K562 (cell line): ENCODE measurements at regions not wholly inside any gene's neighbourhood (a gene's known extent, or its start where the extent isn't known, plus 50 kb on each side); places are given as distances from the start of the nearest gene placed in this dataset.

Experiments used
- ARHGAP35 ChIP-seq: fragments of 450-650 bp; IDR thresholded peaks from 2 replicates; pipeline ENCODE4 v1.6.1; 2018; ENCODE audit not compliant: partially characterized antibody
- ARID1B ChIP-seq: fragments of 450-650 bp; IDR thresholded peaks from 2 replicates; pipeline ENCODE4 v1.6.1; 2016; ENCODE audit warnings: antibody characterized with exemption, mild to moderate bottlenecking, inconsistent platforms
- CBFA2T3 ChIP-seq: fragments of 450-650 bp; IDR thresholded peaks from 2 replicates; pipeline ENCODE4 v1.6.1; 2017
- CTBP1 ChIP-seq: fragments of 450-650 bp; IDR thresholded peaks from 2 replicates; pipeline ENCODE4 v1.6.1; 2016; ENCODE audit warnings: borderline replicate concordance
- ESRRA ChIP-seq: fragments of 450-650 bp; IDR thresholded peaks from 2 replicates; pipeline ENCODE4 v1.6.1; 2014; ENCODE audit warnings: low read depth, mild to moderate bottlenecking, moderate library complexity, borderline replicate concordance
- ETV1 ChIP-seq: fragments of 450-650 bp; conservative IDR thresholded peaks from 2 replicates; pipeline ENCODE4 v1.6.1; 2016; ENCODE audit warnings: missing genetic modification characterization, control low read depth, low read depth, missing compliant biosample characterization
- KLF16 ChIP-seq: IDR thresholded peaks from 2 replicates; pipeline ENCODE4 v1.6.1; 2016; ENCODE audit warnings: antibody characterized with exemption
- NFXL1 ChIP-seq: fragments of 450-650 bp; formaldehyde crosslinking; IDR thresholded peaks from 2 replicates; pipeline ENCODE4 v1.4.0; 2021; ENCODE audit warnings: mild to moderate bottlenecking
- PHB ChIP-seq: fragments of 250-450 bp; sonication (Bioruptor Pico); IDR thresholded peaks from 2 replicates; pipeline ENCODE4 v1.5.0; 2021
- RBM34 ChIP-seq: fragments of 200-400 bp; formaldehyde crosslinking; IDR thresholded peaks from 2 replicates; pipeline ENCODE4 v1.6.1; 2018; ENCODE audit warnings: low read length, borderline replicate concordance; ENCODE audit not compliant: insufficient read depth
- TAL1 ChIP-seq: fragments of 450-650 bp; IDR thresholded peaks from 2 replicates; pipeline ENCODE4 v1.6.1; 2016; ENCODE audit warnings: mild to moderate bottlenecking
- TCF3 ChIP-seq: sonication (generic); formaldehyde crosslinking; IDR thresholded peaks from 2 replicates; pipeline ENCODE4 v1.4.0; 2020; ENCODE audit warnings: mild to moderate bottlenecking, missing genetic modification reagents
- TEAD4 ChIP-seq, 2 experiments: sonication (generic) in 1 of 2; formaldehyde crosslinking in 1 of 2; IDR thresholded peaks; 2 replicates each; pipeline versions ENCODE4 v1.6.1 to v1.8.0; 2012 to 2022; ENCODE audit warnings: borderline replicate concordance in 1 of 2, inconsistent platforms in 1 of 2, low read length in 1 of 2, mild to moderate bottlenecking in 1 of 2, missing genetic modification reagents in 1 of 2
- ZNF24 ChIP-seq: fragments of 450-650 bp; IDR thresholded peaks from 2 replicates; pipeline ENCODE4 v1.6.1; 2016
- ZNF75A ChIP-seq: fragments of 450-650 bp; formaldehyde crosslinking; IDR thresholded peaks from 2 replicates; pipeline ENCODE4 v1.4.0; 2020; ENCODE audit warnings: mild to moderate bottlenecking
- ZNF778 ChIP-seq: fragments of 450-650 bp; formaldehyde crosslinking; IDR thresholded peaks from 2 replicates; pipeline ENCODE4 v1.4.0; 2020; ENCODE audit warnings: mild to moderate bottlenecking, moderate library complexity
- TF ChIP-seq, protein P1 (sequence below): fragments of 250-450 bp; sonication (Bioruptor Pico); IDR thresholded peaks from 2 replicates; pipeline ENCODE4 v1.5.0; 2020; ENCODE audit warnings: mild to moderate bottlenecking
- TF ChIP-seq, protein P2 (sequence below): fragments of 250-450 bp; sonication (Bioruptor Pico); IDR thresholded peaks from 2 replicates; pipeline ENCODE4 v1.9.0; 2021; ENCODE audit warnings: mild to moderate bottlenecking, inconsistent platforms

DNA sequence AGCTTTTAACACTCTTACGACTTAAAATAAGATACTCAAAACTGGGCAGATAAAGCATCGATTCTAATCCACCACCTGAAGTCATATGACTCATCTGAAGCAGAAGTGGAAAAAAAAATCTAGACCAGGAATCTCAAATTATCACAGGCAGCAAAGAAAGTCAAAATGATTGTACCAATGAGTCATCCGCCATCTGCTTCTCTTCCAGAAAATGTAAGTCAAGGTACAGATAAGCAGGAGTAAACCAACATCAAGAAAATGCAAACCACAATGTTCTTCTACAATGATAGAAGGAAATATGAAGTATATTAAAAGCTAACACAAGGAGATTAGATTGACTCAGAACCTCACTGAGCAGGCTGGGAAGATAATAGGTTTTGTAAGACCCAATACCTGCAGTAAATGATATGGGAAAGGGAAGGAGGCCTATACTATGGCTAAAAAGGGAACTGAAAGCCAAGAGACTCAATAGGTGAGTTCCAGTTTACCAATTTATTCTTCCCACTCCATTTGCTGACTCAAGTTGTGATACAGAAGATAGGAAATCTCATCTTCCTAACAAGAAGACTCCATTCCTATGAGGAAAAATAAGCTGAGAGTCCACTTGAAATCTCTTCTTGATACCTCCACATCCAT, 88.4 kb upstream of the TET2 start (continued):
- no peak for TF ChIP-seq ZNF778 (CRISPR knock-in tag)
- 0 out of 2 replicates have a peak, but pooled peaks have one; percentile 20 for TF ChIP-seq KLF16
- peak; percentile 79 for TF ChIP-seq CBFA2T3
- TF ChIP-seq TEAD4 (IDR thresholded peaks at IDR 0.05; ENCODE audit: low read length) = peak; percentile 75
- TF ChIP-seq TEAD4 (CRISPR knock-in tag; IDR thresholded peaks at IDR 0.05; ENCODE audit: borderline replicate concordance) = no peak
- TF ChIP-seq TAL1 = peak; percentile 28; the same call in 1 of the 2 replicates
- peak; percentile 75 for TF ChIP-seq ARID1B
- TF ChIP-seq PHB (CRISPR knock-in tag) = no peak
- TF ChIP-seq RBM34 = no peak
- no peak for TF ChIP-seq ZNF24
- TF ChIP-seq ETV1 (tag) = no peak
- TF ChIP-seq ZNF75A (CRISPR knock-in tag) = no peak
- TF ChIP-seq, protein P1, sequence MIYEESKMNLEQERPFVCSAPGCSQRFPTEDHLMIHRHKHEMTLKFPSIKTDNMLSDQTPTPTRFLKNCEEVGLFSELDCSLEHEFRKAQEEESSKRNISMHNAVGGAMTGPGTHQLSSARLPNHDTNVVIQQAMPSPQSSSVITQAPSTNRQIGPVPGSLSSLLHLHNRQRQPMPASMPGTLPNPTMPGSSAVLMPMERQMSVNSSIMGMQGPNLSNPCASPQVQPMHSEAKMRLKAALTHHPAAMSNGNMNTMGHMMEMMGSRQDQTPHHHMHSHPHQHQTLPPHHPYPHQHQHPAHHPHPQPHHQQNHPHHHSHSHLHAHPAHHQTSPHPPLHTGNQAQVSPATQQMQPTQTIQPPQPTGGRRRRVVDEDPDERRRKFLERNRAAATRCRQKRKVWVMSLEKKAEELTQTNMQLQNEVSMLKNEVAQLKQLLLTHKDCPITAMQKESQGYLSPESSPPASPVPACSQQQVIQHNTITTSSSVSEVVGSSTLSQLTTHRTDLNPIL (CRISPR knock-in tag) = no peak
- no peak for TF ChIP-seq CTBP1
- no peak for TF ChIP-seq ARHGAP35
- TF ChIP-seq ESRRA = no peak
- peak; percentile 62 for TF ChIP-seq TCF3 (CRISPR knock-in tag)
- TF ChIP-seq NFXL1 (CRISPR knock-in tag) = no peak
- TF ChIP-seq, protein P2, sequence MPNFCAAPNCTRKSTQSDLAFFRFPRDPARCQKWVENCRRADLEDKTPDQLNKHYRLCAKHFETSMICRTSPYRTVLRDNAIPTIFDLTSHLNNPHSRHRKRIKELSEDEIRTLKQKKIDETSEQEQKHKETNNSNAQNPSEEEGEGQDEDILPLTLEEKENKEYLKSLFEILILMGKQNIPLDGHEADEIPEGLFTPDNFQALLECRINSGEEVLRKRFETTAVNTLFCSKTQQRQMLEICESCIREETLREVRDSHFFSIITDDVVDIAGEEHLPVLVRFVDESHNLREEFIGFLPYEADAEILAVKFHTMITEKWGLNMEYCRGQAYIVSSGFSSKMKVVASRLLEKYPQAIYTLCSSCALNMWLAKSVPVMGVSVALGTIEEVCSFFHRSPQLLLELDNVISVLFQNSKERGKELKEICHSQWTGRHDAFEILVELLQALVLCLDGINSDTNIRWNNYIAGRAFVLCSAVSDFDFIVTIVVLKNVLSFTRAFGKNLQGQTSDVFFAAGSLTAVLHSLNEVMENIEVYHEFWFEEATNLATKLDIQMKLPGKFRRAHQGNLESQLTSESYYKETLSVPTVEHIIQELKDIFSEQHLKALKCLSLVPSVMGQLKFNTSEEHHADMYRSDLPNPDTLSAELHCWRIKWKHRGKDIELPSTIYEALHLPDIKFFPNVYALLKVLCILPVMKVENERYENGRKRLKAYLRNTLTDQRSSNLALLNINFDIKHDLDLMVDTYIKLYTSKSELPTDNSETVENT (CRISPR knock-in tag) = no peak
- TF ChIP-seq, all 486 proteins: peak for 18
